HEK293 (cell line): ENCODE measurements at regions not wholly inside any gene's neighbourhood (a gene's known extent, or its start where the extent isn't known, plus 50 kb on each side); places are given as distances from the start of the nearest gene placed in this dataset.

ENCODE experiments used
- CTCF ChIA-PET: fragments of 350-600 bp; formaldehyde crosslinking; extraction: SDS; loops from one replicate; lab custom pipeline; 2021; ENCODE audit warnings: antibody characterized with exemption; lab: Yijun Ruan, JAX
- POLR2A ChIA-PET: fragments of 300-600 bp; formaldehyde crosslinking; extraction: SDS; loops from one replicate; lab custom pipeline; 2020; ENCODE audit warnings: antibody characterized with exemption, inconsistent platforms; lab: Yijun Ruan, JAX
- H3K27ac ChIP-seq: fragments of 200-500 bp; sonication (Bioruptor generic); 2 replicates; pipeline ENCODE4 v1.5.1; 2014; ENCODE audit warnings: low read depth, low read length, control low read depth, inconsistent platforms; ENCODE audit errors: extremely low read depth
- H3K36me3 ChIP-seq, 2 experiments: fragments of 200-500 bp in 1 of 2; sonication (Bioruptor generic) in 1 of 2; 1 replicate in 1 of 2; 2 replicates in 1 of 2; pipeline ENCODE4 v1.5.1; 2014 to 2017; ENCODE audit warnings: inconsistent platforms in 2 of 2, low read length in 2 of 2; ENCODE audit not compliant: control insufficient read depth in 2 of 2, insufficient read depth in 1 of 2
- H3K4me1 ChIP-seq: fragments of 200-500 bp; sonication (Bioruptor generic); 2 replicates; pipeline ENCODE4 v1.5.1; 2014; ENCODE audit warnings: mild to moderate bottlenecking, low read length, inconsistent platforms; ENCODE audit not compliant: control insufficient read depth, insufficient read depth
- H3K4me3 ChIP-seq: 2 replicates; pipeline ENCODE4 v1.5.1; 2011; ENCODE audit warnings: low read depth, mild to moderate bottlenecking, control low read depth, low read length, moderate library complexity
- H3K9me3 ChIP-seq: fragments of 200-500 bp; sonication (Bioruptor generic); 2 replicates; pipeline ENCODE4 v1.5.1; 2014; ENCODE audit warnings: low read depth, low read length, inconsistent platforms; ENCODE audit not compliant: control insufficient read depth, insufficient read depth
- EGR2 ChIP-seq: fragments of 450-650 bp; formaldehyde crosslinking; IDR thresholded peaks from 2 replicates; pipeline ENCODE4 v1.5.1; 2016; ENCODE audit warnings: low read depth, missing biosample characterization, missing genetic modification characterization
- INSM2 ChIP-seq: fragments of 450-650 bp; formaldehyde crosslinking; IDR thresholded peaks from 2 replicates; pipeline ENCODE4 v1.5.1; 2016; ENCODE audit warnings: missing biosample characterization, missing genetic modification characterization
- MEIS1 ChIP-seq: sonication (generic); formaldehyde crosslinking; IDR thresholded peaks from 2 replicates; pipeline ENCODE4 v1.8.1; 2022; ENCODE audit warnings: missing genetic modification reagents, mild to moderate bottlenecking, borderline replicate concordance
- PATZ1 ChIP-seq: fragments of 450-650 bp; formaldehyde crosslinking; IDR thresholded peaks from 2 replicates; pipeline ENCODE4 v1.5.1; 2016; ENCODE audit warnings: missing biosample characterization, missing genetic modification characterization
- PRDM4 ChIP-seq: fragments of 450-650 bp; formaldehyde crosslinking; IDR thresholded peaks from 2 replicates; pipeline ENCODE4 v1.5.1; 2017; ENCODE audit warnings: missing biosample characterization, missing genetic modification characterization
- ZBTB7A ChIP-seq: fragments of 450-650 bp; formaldehyde crosslinking; IDR thresholded peaks from 2 replicates; pipeline ENCODE4 v1.5.1; 2016; ENCODE audit warnings: low read depth, missing biosample characterization, missing genetic modification characterization
- ZFP3 ChIP-seq: fragments of 450-650 bp; formaldehyde crosslinking; IDR thresholded peaks from 2 replicates; pipeline ENCODE4 v1.5.1; 2016; ENCODE audit warnings: low read depth, missing biosample characterization, missing genetic modification characterization
- ZNF266 ChIP-seq: fragments of 450-650 bp; formaldehyde crosslinking; IDR thresholded peaks from 2 replicates; pipeline ENCODE4 v1.5.1; 2016; ENCODE audit warnings: missing biosample characterization, missing genetic modification characterization, low read depth
- ZNF341 ChIP-seq: fragments of 450-650 bp; formaldehyde crosslinking; IDR thresholded peaks from 2 replicates; pipeline ENCODE4; 2016; ENCODE audit warnings: low read depth, missing biosample characterization, missing genetic modification characterization
- ZNF350 ChIP-seq: fragments of 450-650 bp; formaldehyde crosslinking; IDR thresholded peaks from 2 replicates; pipeline ENCODE4 v1.5.0; 2017; ENCODE audit warnings: missing biosample characterization, mild to moderate bottlenecking, missing genetic modification characterization
- ZNF362 ChIP-seq: fragments of 450-650 bp; formaldehyde crosslinking; IDR thresholded peaks from 2 replicates; pipeline ENCODE4 v1.5.1; 2016; ENCODE audit warnings: missing biosample characterization, missing genetic modification characterization
- ZNF426 ChIP-seq: fragments of 450-650 bp; formaldehyde crosslinking; IDR thresholded peaks from 2 replicates; pipeline ENCODE4 v1.5.1; 2017; ENCODE audit warnings: missing biosample characterization, missing genetic modification characterization, mild to moderate bottlenecking, inconsistent platforms, moderate library complexity
- ZNF433 ChIP-seq: fragments of 450-650 bp; formaldehyde crosslinking; IDR thresholded peaks from 2 replicates; pipeline ENCODE4 v1.5.1; 2016; ENCODE audit warnings: missing biosample characterization, missing genetic modification characterization, low read depth
- ZNF544 ChIP-seq: fragments of 450-650 bp; formaldehyde crosslinking; IDR thresholded peaks from 2 replicates; pipeline ENCODE4 v1.5.0; 2017; ENCODE audit warnings: missing biosample characterization, missing genetic modification characterization
- ZNF561 ChIP-seq: fragments of 450-650 bp; IDR thresholded peaks from 2 replicates; pipeline ENCODE4 v1.5.1; 2018; ENCODE audit warnings: missing biosample characterization, missing genetic modification characterization, borderline replicate concordance
- ZNF701 ChIP-seq: fragments of 450-650 bp; formaldehyde crosslinking; IDR thresholded peaks from 2 replicates; pipeline ENCODE4 v1.5.1; 2016; ENCODE audit warnings: missing biosample characterization, missing genetic modification characterization
- ZNF830 ChIP-seq: fragments of 450-650 bp; IDR thresholded peaks from 2 replicates; pipeline ENCODE4 v1.5.0; 2018; ENCODE audit warnings: missing biosample characterization, missing genetic modification characterization, low read depth, mild to moderate bottlenecking, moderate library complexity
- ZNF837 ChIP-seq: fragments of 450-650 bp; formaldehyde crosslinking; IDR thresholded peaks from 2 replicates; pipeline ENCODE4 v1.5.1; 2016; ENCODE audit warnings: missing biosample characterization, missing genetic modification characterization
- TF ChIP-seq, protein P1 (sequence below): fragments of 450-650 bp; formaldehyde crosslinking; IDR thresholded peaks from 2 replicates; pipeline ENCODE4 v1.5.1; 2016; ENCODE audit warnings: missing biosample characterization, missing genetic modification characterization
- TF ChIP-seq, protein P2 (sequence below): fragments of 450-650 bp; formaldehyde crosslinking; IDR thresholded peaks from 2 replicates; pipeline ENCODE4 v1.5.1; 2017; ENCODE audit warnings: missing biosample characterization, mild to moderate bottlenecking, missing genetic modification characterization, moderate library complexity
- TF ChIP-seq, protein P3 (sequence below): fragments of 450-650 bp; formaldehyde crosslinking; IDR thresholded peaks from 2 replicates; pipeline ENCODE4 v1.5.1; 2016; ENCODE audit warnings: missing biosample characterization, missing genetic modification characterization

DNA sequence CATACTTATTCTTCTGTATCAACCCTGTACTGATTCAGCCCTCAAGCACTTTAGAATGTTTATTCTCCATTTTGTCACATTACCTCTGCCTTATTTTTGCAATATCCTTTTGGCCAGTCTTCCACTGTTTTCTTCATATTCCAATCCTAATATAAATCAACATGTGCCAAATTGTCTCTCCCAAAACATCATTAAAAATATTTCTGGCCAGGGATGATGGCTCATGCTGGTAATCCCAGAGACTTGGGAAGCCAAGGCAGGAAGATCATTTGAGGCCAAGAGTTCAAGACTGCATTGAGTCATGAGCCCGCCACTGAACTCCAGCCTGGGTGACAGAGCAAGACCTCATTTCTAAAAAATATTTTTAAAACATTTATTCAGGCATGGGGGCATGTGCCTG lies 641.4 kb upstream of the CBLB start (continued):
- no peak for TF ChIP-seq ZFP3 (tag by site-specific recombination)
- TF ChIP-seq ZNF266 (tag by site-specific recombination): no peak
- TF ChIP-seq ZNF544 (tag by site-specific recombination): no peak

GRCh38 chr3:106512846-106513245 lies 644.0 kb upstream of the CBLB start:
- POLR2A ChIA-PET: no interaction called here
- CTCF ChIA-PET: no interaction called here
- no peaks in the 10 kb centered on the region for H3K9me3 ChIP-seq
- no peak overlapping the region for H3K4me3 ChIP-seq
- H3K27ac ChIP-seq: no peak overlapping the region
- no peaks in the 10 kb centered on the region for H3K36me3 ChIP-seq
- no peaks in the 10 kb centered on the region for H3K4me1 ChIP-seq
- TF ChIP-seq ZNF701 (no peak), ZNF837 (tag by site-specific recombination) (no peak), ZNF350 (tag by site-specific recombination) (no peak), EGR2 (tag by site-specific recombination) (no peak), PRDM4 (no peak), INSM2 (tag by site-specific recombination) (no peak), ZNF426 (tag by site-specific recombination) (no peak), ZNF561 (tag by site-specific recombination) (no peak), ZNF362 (tag by site-specific recombination) (no peak), MEIS1 (CRISPR knock-in tag) (no peak), ZNF341 (tag by site-specific recombination) (no peak), ZBTB7A (tag by site-specific recombination) (no peak), PATZ1 (no peak), ZNF433 (tag by site-specific recombination) (no peak), ZNF830 (tag by site-specific recombination) (no peak)
- TF ChIP-seq, protein P1, sequence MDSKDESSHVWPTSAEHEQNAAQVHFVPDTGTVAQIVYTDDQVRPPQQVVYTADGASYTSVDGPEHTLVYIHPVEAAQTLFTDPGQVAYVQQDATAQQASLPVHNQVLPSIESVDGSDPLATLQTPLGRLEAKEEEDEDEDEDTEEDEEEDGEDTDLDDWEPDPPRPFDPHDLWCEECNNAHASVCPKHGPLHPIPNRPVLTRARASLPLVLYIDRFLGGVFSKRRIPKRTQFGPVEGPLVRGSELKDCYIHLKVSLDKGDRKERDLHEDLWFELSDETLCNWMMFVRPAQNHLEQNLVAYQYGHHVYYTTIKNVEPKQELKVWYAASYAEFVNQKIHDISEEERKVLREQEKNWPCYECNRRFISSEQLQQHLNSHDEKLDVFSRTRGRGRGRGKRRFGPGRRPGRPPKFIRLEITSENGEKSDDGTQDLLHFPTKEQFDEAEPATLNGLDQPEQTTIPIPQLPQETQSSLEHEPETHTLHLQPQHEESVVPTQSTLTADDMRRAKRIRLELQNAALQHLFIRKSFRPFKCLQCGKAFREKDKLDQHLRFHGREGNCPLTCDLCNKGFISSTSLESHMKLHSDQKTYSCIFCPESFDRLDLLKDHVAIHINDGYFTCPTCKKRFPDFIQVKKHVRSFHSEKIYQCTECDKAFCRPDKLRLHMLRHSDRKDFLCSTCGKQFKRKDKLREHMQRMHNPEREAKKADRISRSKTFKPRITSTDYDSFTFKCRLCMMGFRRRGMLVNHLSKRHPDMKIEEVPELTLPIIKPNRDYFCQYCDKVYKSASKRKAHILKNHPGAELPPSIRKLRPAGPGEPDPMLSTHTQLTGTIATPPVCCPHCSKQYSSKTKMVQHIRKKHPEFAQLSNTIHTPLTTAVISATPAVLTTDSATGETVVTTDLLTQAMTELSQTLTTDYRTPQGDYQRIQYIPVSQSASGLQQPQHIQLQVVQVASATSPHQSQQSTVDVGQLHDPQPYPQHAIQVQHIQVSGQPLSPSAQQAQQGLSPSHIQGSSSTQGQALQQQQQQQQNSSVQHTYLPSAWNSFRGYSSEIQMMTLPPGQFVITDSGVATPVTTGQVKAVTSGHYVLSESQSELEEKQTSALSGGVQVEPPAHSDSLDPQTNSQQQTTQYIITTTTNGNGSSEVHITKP (tag by site-specific recombination): no peak
- TF ChIP-seq, protein P2, sequence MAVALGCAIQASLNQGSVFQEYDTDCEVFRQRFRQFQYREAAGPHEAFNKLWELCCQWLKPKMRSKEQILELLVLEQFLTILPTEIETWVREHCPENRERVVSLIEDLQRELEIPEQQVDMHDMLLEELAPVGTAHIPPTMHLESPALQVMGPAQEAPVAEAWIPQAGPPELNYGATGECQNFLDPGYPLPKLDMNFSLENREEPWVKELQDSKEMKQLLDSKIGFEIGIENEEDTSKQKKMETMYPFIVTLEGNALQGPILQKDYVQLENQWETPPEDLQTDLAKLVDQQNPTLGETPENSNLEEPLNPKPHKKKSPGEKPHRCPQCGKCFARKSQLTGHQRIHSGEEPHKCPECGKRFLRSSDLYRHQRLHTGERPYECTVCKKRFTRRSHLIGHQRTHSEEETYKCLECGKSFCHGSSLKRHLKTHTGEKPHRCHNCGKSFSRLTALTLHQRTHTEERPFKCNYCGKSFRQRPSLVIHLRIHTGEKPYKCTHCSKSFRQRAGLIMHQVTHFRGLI (tag by site-specific recombination): no peak
- TF ChIP-seq, protein P3, sequence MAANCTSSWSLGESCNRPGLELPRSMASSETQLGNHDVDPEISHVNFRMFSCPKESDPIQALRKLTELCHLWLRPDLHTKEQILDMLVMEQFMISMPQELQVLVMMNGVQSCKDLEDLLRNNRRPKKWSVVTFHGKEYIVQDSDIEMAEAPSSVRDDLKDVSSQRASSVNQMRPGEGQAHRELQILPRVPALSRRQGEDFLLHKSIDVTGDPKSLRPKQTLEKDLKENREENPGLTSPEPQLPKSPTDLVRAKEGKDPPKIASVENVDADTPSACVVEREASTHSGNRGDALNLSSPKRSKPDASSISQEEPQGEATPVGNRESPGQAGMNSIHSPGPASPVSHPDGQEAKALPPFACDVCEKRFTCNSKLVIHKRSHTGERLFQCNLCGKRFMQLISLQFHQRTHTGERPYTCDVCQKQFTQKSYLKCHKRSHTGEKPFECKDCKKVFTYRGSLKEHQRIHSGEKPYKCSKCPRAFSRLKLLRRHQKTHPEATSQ (tag by site-specific recombination): no peak
